ENCODE measurements at regions not wholly inside any gene's neighbourhood (a gene's known extent, or its start where the extent isn't known, plus 50 kb on each side); places are given as distances from the start of the nearest gene placed in this dataset.

GRCh38 chr12:75665216-75665615 lies 153.8 kb upstream of the KRR1 start:
- Histone ChIP-seq H2AFZ (ENCODE audit: low read length) (no peak overlapping the region), H3K9me2 (replicated peaks; ENCODE audit: low read depth, low read length) (no peaks in the 10 kb centered on the region), H3K79me2 (ENCODE audit: insufficient read depth, low read length) (no peaks in the 10 kb centered on the region), H3K4me3 (ENCODE audit: low read length, poor library complexity, severe bottlenecking) (no peak overlapping the region), H3K36me3 (ENCODE audit: insufficient read depth, low read length) (no peaks in the 10 kb centered on the region), H3F3A (ENCODE audit: low read depth) (no peaks in the 10 kb centered on the region), H3K4me1 (ENCODE audit: insufficient read depth, low read length, poor library complexity, severe bottlenecking) (peaks cover 17% of the 10 kb centered on the region), H4K20me1 (ENCODE audit: insufficient read depth, low read length, poor library complexity, severe bottlenecking) (no peaks in the 10 kb centered on the region), H3K9me3 (ENCODE audit: insufficient read depth, low read depth, low read length) (no peaks in the 10 kb centered on the region), H3K4me2 (ENCODE audit: low read depth, low read length, poor library complexity, severe bottlenecking) (no peak overlapping the region), H3K9ac (ENCODE audit: low read depth, low read length, poor library complexity, severe bottlenecking) (no peak overlapping the region), H3K27me3 (ENCODE audit: insufficient read depth, low read length, poor library complexity, severe bottlenecking) (no peaks in the 10 kb centered on the region)
- TF ChIP-seq, protein P1, sequence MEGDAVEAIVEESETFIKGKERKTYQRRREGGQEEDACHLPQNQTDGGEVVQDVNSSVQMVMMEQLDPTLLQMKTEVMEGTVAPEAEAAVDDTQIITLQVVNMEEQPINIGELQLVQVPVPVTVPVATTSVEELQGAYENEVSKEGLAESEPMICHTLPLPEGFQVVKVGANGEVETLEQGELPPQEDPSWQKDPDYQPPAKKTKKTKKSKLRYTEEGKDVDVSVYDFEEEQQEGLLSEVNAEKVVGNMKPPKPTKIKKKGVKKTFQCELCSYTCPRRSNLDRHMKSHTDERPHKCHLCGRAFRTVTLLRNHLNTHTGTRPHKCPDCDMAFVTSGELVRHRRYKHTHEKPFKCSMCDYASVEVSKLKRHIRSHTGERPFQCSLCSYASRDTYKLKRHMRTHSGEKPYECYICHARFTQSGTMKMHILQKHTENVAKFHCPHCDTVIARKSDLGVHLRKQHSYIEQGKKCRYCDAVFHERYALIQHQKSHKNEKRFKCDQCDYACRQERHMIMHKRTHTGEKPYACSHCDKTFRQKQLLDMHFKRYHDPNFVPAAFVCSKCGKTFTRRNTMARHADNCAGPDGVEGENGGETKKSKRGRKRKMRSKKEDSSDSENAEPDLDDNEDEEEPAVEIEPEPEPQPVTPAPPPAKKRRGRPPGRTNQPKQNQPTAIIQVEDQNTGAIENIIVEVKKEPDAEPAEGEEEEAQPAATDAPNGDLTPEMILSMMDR (conservative IDR thresholded peaks at IDR 0.05; ENCODE audit: low read length), result no peak
- no peak for TF ChIP-seq EZH2phosphoT487 (IDR thresholded peaks at IDR 0.05; ENCODE audit: borderline replicate concordance)

DNA sequence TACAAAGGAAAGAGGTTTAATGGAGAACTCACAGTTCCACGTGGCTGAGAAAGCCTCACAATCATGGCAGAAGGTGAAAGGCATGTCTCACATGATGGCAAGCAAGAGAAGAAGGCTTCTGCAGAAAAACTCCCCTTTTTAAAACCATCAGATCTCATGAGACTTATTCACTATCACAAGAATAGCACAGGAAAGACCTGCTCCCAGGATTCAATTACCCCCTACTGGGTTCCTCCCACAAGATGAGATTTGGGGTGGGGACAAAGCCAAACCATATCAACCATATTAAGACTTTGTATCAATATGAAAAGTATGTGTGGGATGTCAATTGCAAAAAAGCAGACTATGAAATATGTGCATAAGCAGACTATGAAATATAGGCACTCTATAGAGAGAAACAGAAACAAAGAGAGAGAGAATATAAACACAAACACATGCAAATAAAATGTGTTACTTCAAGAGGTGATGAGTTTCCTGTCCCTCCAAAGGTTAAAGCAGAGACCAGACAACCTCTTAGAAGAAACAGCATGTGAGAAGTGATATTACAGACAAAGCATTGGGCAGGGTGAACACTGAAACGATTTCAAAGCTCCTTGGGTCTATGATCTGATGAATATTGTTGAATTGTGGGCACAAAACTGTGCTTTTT lies 151.2 kb upstream of the KRR1 start:
- Histone ChIP-seq H4K20me1 (ENCODE audit: insufficient read depth, low read length, poor library complexity, severe bottlenecking) (no peaks in the 10 kb centered on the region), H2AFZ (ENCODE audit: low read length) (peak overlapping the region; percentile 73), H3K79me2 (ENCODE audit: insufficient read depth, low read length) (no peaks in the 10 kb centered on the region), H3K4me3 (ENCODE audit: low read length, poor library complexity, severe bottlenecking) (no peak overlapping the region), H3K9me3 (ENCODE audit: insufficient read depth, low read depth, low read length) (no peaks in the 10 kb centered on the region), H3K9ac (ENCODE audit: low read depth, low read length, poor library complexity, severe bottlenecking) (no peak overlapping the region), H3K4me1 (ENCODE audit: insufficient read depth, low read length, poor library complexity, severe bottlenecking) (peaks cover 42% of the 10 kb centered on the region), H3K4me2 (ENCODE audit: low read depth, low read length, poor library complexity, severe bottlenecking) (no peak overlapping the region), H3K9me2 (replicated peaks; ENCODE audit: low read depth, low read length) (no peaks in the 10 kb centered on the region), H3K27me3 (ENCODE audit: insufficient read depth, low read length, poor library complexity, severe bottlenecking) (no peaks in the 10 kb centered on the region), H3K36me3 (ENCODE audit: insufficient read depth, low read length) (no peaks in the 10 kb centered on the region), H3F3A (ENCODE audit: low read depth) (no peaks in the 10 kb centered on the region)
- TF ChIP-seq, protein P1 (conservative IDR thresholded peaks at IDR 0.05; ENCODE audit: low read length), result no peak
- TF ChIP-seq EZH2phosphoT487 (IDR thresholded peaks at IDR 0.05; ENCODE audit: borderline replicate concordance), result no peak

DNA sequence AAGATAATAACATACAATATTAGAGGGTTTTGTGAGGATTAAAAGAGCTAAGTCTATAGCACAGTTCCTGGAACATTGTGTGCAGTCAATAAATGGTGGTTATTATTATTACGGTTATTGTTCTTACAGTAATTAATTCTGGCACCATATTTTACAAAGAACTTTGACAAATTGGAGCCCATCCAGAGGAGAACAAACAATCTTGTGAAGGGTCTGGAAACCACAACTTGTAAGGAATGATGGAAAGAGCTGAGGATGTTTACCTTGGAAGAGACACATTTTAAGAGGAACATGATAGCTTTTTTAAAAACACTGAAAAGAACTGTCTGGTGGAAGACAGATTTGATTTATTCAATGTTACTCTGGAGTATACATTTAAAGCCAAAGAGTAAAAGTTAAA lies 150.5 kb upstream of the KRR1 start:
- H3K79me2 ChIP-seq (ENCODE audit: insufficient read depth, low read length), result no peaks in the 10 kb centered on the region
- H4K20me1 ChIP-seq (ENCODE audit: insufficient read depth, low read length, poor library complexity, severe bottlenecking), result no peaks in the 10 kb centered on the region
- H3K9me2 ChIP-seq (replicated peaks; ENCODE audit: low read depth, low read length), result no peaks in the 10 kb centered on the region
- no peak overlapping the region for H3K4me2 ChIP-seq (ENCODE audit: low read depth, low read length, poor library complexity, severe bottlenecking)
- no peaks in the 10 kb centered on the region for H3K36me3 ChIP-seq (ENCODE audit: insufficient read depth, low read length)
- H3K27me3 ChIP-seq (ENCODE audit: insufficient read depth, low read length, poor library complexity, severe bottlenecking), result no peaks in the 10 kb centered on the region
- H3F3A ChIP-seq (ENCODE audit: low read depth), result no peaks in the 10 kb centered on the region
- no peak overlapping the region for H2AFZ ChIP-seq (ENCODE audit: low read length)
- H3K4me3 ChIP-seq (ENCODE audit: low read length, poor library complexity, severe bottlenecking), result no peak overlapping the region
- TF ChIP-seq EZH2phosphoT487 (IDR thresholded peaks at IDR 0.05; ENCODE audit: borderline replicate concordance), result no peak
- TF ChIP-seq, protein P1 (conservative IDR thresholded peaks at IDR 0.05; ENCODE audit: low read length), result no peak
- H3K9me3 ChIP-seq (ENCODE audit: insufficient read depth, low read depth, low read length), result no peaks in the 10 kb centered on the region
- H3K4me1 ChIP-seq (ENCODE audit: insufficient read depth, low read length, poor library complexity, severe bottlenecking), result peaks cover 41% of the 10 kb centered on the region
- no peak overlapping the region for H3K9ac ChIP-seq (ENCODE audit: low read depth, low read length, poor library complexity, severe bottlenecking)

Data from Loucy (cell line).